HL-60 (cell line): ENCODE measurements at regions not wholly inside any gene's neighbourhood (a gene's known extent, or its start where the extent isn't known, plus 50 kb on each side); places are given as distances from the start of the nearest gene placed in this dataset.

Experiments
- DNase-seq, 2 experiments: peaks; one replicate each; pipeline ENCODE4 v3.0.0-alpha.2; 2010 to 2020; ENCODE audit warnings: low read depth in 1 of 2, low spot score in 1 of 2
- H3K27ac ChIP-seq: fragments of 250-450 bp; sonication (Bioruptor Pico); replicated peaks from 2 replicates; pipeline ENCODE4 v1.5.1; 2020; ENCODE audit warnings: mild to moderate bottlenecking, moderate library complexity
- H3K27me3 ChIP-seq: fragments of 250-450 bp; sonication (Bioruptor Pico); 2 replicates; pipeline ENCODE4 v1.5.1; 2021; ENCODE audit warnings: mild to moderate bottlenecking, moderate library complexity; ENCODE audit not compliant: insufficient read depth, poor library complexity, severe bottlenecking
- H3K4me3 ChIP-seq: replicated peaks from 2 replicates; pipeline ENCODE4 v1.5.1; 2011; ENCODE audit warnings: mild to moderate bottlenecking, control low read depth, low read length; ENCODE audit not compliant: insufficient read depth
- GABPA ChIP-seq: IDR thresholded peaks from 2 replicates; pipeline ENCODE4 v1.6.1; 2012; ENCODE audit warnings: low read depth
- POLR2AphosphoS5 ChIP-seq: IDR thresholded peaks from 2 replicates; pipeline ENCODE4 v1.6.1; 2012; ENCODE audit warnings: low read depth
- REST ChIP-seq: IDR thresholded peaks from 2 replicates; pipeline ENCODE4 v1.6.1; 2012; ENCODE audit warnings: low read depth; ENCODE audit not compliant: insufficient replicate concordance
- SPI1 ChIP-seq: IDR thresholded peaks from 2 replicates; pipeline ENCODE4 v1.6.1; 2012; ENCODE audit warnings: low read depth, mild to moderate bottlenecking, borderline replicate concordance
- TF ChIP-seq, protein P1 (sequence below): IDR thresholded peaks from one replicate; pipeline ENCODE4 v1.5.1; 2011; ENCODE audit warnings: low read length, control low read depth, inconsistent platforms; ENCODE audit not compliant: insufficient read depth

DNA sequence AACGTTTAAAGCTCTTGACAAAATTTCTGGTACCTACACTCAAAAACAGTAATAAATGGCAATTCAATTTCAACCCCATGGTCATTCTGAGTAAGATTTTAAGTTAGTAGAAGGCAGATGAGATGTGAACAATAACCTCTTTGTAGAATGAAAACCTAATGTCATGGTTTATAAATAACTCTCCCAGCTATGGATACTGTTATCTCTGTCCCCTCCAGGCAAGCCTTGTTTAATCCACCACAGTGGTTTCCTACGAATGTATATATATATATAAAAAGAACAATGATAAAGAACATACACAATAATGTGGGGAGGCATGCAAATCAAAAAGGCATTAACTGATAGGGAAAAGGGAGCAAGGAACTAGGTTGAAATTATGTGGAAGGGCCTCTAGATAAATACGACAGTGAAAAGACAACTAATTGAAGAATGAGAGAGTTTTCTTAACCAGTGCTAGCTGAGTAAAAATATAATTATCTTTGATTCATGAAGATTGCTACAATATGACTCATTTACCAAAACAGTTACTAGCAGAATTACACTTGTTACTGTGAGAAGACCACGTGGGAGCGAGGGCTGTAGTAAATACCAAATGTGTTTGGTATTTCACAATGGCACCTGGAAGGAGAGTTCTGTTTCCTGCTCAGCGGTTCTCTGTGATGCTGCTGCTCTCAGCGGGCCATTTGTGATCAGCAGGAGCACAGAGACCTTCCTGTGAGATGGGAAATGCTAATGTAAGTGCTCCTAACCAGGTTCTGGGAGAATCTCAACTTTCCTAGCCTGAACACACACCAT, 173.7 kb downstream of the MBOAT1 start:
- DNase-seq = no peak
- H3K4me3 ChIP-seq = no peak overlapping the region

DNA sequence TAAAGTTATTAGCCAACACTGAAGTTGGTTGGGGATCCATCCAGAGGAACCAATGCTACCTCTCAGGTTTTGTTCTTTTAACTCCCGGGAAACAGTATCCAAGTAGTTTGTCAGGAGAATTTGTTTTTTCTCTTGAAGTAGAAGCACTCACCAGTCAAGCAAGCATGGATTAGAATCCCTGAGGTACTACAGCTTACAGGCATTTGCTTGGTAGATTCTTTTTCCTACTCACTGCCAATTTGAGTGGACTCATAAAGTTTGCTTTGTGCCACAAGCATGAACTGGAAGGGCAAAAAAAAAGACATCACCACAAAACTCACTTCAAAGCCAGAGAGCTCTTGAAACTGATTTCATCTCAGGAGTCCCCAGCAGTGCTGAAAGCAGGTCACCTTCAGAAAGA, 167.4 kb downstream of the MBOAT1 start:
- no peak for DNase-seq
- Histone ChIP-seq H3K27me3 (no peaks in the 10 kb centered on the region), H3K4me3 (no peak overlapping the region), H3K27ac (no peak overlapping the region)
- TF ChIP-seq POLR2AphosphoS5 = no peak
- TF ChIP-seq GABPA = no peak
- TF ChIP-seq, protein P1, sequence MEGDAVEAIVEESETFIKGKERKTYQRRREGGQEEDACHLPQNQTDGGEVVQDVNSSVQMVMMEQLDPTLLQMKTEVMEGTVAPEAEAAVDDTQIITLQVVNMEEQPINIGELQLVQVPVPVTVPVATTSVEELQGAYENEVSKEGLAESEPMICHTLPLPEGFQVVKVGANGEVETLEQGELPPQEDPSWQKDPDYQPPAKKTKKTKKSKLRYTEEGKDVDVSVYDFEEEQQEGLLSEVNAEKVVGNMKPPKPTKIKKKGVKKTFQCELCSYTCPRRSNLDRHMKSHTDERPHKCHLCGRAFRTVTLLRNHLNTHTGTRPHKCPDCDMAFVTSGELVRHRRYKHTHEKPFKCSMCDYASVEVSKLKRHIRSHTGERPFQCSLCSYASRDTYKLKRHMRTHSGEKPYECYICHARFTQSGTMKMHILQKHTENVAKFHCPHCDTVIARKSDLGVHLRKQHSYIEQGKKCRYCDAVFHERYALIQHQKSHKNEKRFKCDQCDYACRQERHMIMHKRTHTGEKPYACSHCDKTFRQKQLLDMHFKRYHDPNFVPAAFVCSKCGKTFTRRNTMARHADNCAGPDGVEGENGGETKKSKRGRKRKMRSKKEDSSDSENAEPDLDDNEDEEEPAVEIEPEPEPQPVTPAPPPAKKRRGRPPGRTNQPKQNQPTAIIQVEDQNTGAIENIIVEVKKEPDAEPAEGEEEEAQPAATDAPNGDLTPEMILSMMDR = no peak
- TF ChIP-seq REST = no peak

More for the DNA sequence above, 173.7 kb downstream of the MBOAT1 start:
- H3K27ac ChIP-seq = no peak overlapping the region
- H3K27me3 ChIP-seq = no peaks in the 10 kb centered on the region
- TF ChIP-seq GABPA = no peak
- TF ChIP-seq, protein P1 = no peak
- TF ChIP-seq POLR2AphosphoS5 = no peak
- no peak for TF ChIP-seq SPI1
- TF ChIP-seq REST = no peak
